ENCODE measurements at regions not wholly inside any gene's neighbourhood (a gene's known extent, or its start where the extent isn't known, plus 50 kb on each side); places are given as distances from the start of the nearest gene placed in this dataset.

DNA sequence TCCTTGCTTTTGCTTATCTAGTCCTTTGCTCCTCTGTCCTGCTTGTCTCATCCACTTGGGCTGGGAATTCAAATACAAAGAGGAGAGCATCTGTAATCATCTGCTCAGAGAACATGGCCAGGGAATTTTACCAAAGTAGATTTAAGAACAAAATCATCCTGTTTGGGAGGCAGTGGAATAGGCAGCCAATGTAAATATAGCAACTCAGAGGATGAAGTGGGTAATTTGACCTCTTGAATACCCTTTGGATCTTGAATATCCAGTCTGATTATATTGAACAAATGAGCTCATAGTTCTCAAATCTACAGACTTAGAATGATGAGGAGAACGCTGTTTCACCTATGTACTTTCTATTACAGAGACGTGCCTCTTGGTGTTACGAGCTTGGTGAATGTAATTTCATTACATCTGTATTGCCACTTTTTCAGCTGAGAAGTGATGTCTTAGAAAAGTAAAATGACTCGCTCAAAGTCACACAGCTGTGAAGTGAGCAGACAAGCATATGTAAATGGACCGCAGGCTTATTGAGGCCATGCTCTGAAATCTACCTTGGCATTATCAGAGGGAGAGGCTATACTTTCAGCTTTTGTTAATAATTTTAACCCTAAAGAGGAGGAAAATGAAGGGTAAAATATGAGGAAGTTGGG is 266.3 kb downstream of the MTX2 start:
- H3K4me3 ChIP-seq (ENCODE audit: low read length in 3 of 3): no peak overlapping the region
- H3K9ac ChIP-seq (ENCODE audit: low read length in 3 of 3): no peak overlapping the region
- DNase-seq (no peak), FAIRE-seq (no peak)
- H3K36me3 ChIP-seq (ENCODE audit: control insufficient read depth in 2 of 3, insufficient read depth in 3 of 3, low read length in 3 of 3): no peaks in the 10 kb centered on the region
- no peaks in the 10 kb centered on the region for H3K27me3 ChIP-seq (ENCODE audit: control insufficient read depth, insufficient read depth, low read length)
- H3K9me3 ChIP-seq (ENCODE audit: control insufficient read depth in 2 of 3, insufficient read depth in 1 of 3, low read length in 3 of 3): no peaks in the 10 kb centered on the region
- peaks cover 0 to 5% (median 2%) of the 10 kb centered on the region in 3 donors for H3K4me1 ChIP-seq (ENCODE audit: control insufficient read depth in 2 of 3, insufficient read depth in 2 of 3, low read depth in 1 of 3, low read length in 3 of 3)
- TF ChIP-seq, protein P1, sequence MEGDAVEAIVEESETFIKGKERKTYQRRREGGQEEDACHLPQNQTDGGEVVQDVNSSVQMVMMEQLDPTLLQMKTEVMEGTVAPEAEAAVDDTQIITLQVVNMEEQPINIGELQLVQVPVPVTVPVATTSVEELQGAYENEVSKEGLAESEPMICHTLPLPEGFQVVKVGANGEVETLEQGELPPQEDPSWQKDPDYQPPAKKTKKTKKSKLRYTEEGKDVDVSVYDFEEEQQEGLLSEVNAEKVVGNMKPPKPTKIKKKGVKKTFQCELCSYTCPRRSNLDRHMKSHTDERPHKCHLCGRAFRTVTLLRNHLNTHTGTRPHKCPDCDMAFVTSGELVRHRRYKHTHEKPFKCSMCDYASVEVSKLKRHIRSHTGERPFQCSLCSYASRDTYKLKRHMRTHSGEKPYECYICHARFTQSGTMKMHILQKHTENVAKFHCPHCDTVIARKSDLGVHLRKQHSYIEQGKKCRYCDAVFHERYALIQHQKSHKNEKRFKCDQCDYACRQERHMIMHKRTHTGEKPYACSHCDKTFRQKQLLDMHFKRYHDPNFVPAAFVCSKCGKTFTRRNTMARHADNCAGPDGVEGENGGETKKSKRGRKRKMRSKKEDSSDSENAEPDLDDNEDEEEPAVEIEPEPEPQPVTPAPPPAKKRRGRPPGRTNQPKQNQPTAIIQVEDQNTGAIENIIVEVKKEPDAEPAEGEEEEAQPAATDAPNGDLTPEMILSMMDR (IDR thresholded peaks at IDR 0.05; ENCODE audit: borderline replicate concordance, extremely low read depth, insufficient read depth): no peak
- intact Hi-C loops (cut with DNase I): no loop called here
- peak overlapping the region; percentile 33 to 53 for H3K27ac ChIP-seq (ENCODE audit: low read depth in 2 of 2, low read length in 2 of 2)

DNA sequence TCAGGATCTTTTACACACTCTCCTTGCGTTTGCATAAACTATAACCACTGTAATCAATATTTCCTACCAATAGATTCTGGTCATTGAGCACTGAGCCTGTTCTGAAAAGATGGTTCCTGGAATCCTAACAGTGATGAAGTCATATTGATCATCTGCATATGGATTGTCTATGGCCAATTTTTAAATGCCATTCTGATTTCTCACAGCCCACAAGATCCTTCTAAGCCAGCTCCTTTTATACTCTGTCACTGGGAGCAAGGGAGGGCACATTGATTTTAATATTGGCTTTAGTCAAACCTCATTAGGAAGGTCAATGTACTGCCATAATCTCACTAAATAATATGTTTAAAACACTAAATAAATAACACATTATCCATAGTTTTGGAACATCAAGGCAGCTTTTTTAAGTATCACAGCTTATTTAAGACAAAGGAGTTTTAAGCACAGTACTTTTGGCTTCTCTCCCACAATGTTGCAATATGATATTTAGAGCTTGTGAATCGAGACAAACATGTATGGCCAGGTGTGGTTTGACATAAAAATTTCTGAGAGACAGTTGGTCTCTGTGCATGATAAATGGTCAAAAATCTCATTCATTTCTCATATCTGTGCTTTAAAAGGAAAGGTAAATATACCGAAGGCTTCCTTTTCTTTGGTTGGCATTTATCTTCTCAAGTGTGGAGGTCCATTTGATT is 267.3 kb downstream of the MTX2 start:
- H3K36me3 ChIP-seq (ENCODE audit: control insufficient read depth in 2 of 3, insufficient read depth in 3 of 3, low read length in 3 of 3): no peaks in the 10 kb centered on the region
- no peak for FAIRE-seq
- intact Hi-C loops (cut with DNase I): no loop called here
- H3K4me1 ChIP-seq (ENCODE audit: control insufficient read depth in 2 of 3, insufficient read depth in 2 of 3, low read depth in 1 of 3, low read length in 3 of 3): peaks cover 0 to 5% (median 2%) of the 10 kb centered on the region in 3 donors
- no peak overlapping the region for H3K27ac ChIP-seq (ENCODE audit: low read depth in 2 of 2, low read length in 2 of 2)
- TF ChIP-seq, protein P1 (IDR thresholded peaks at IDR 0.05; ENCODE audit: borderline replicate concordance, extremely low read depth, insufficient read depth): no peak
- no peaks in the 10 kb centered on the region for H3K27me3 ChIP-seq (ENCODE audit: control insufficient read depth, insufficient read depth, low read length)
- no peak overlapping the region for H3K9ac ChIP-seq (ENCODE audit: low read length in 3 of 3)
- H3K9me3 ChIP-seq (ENCODE audit: control insufficient read depth in 2 of 3, insufficient read depth in 1 of 3, low read length in 3 of 3): no peaks in the 10 kb centered on the region
- DNase-seq: no peak
- no peak overlapping the region for H3K4me3 ChIP-seq (ENCODE audit: low read length in 3 of 3)

- Histone ChIP-seq H3K27ac (ENCODE audit: low read depth in 2 of 2, low read length in 2 of 2) (no peak overlapping the region), H3K9me3 (ENCODE audit: control insufficient read depth in 2 of 3, insufficient read depth in 1 of 3, low read length in 3 of 3) (no peaks in the 10 kb centered on the region), H3K4me3 (ENCODE audit: low read length in 3 of 3) (no peak overlapping the region), H3K9ac (ENCODE audit: low read length in 3 of 3) (no peak overlapping the region), H3K36me3 (ENCODE audit: control insufficient read depth in 2 of 3, insufficient read depth in 3 of 3, low read length in 3 of 3) (no peaks in the 10 kb centered on the region), H3K4me1 (ENCODE audit: control insufficient read depth in 2 of 3, insufficient read depth in 2 of 3, low read depth in 1 of 3, low read length in 3 of 3) (peaks cover 0 to 5% (median 2%) of the 10 kb centered on the region in 3 donors), H3K27me3 (ENCODE audit: control insufficient read depth, insufficient read depth, low read length) (no peaks in the 10 kb centered on the region)
- no peak for FAIRE-seq
- DNase-seq: no peak
- TF ChIP-seq, protein P1 (IDR thresholded peaks at IDR 0.05; ENCODE audit: borderline replicate concordance, extremely low read depth, insufficient read depth): no peak
- intact Hi-C loops (cut with DNase I): no loop called here
These were observed 268.7 kb downstream of the MTX2 start for GRCh38 chr2:176537932-176538331.
